H9 (cell line): ENCODE measurements at regions not wholly inside any gene's neighbourhood (a gene's known extent, or its start where the extent isn't known, plus 50 kb on each side); places are given as distances from the start of the nearest gene placed in this dataset.

Experiments
- DNase-seq: peaks from one replicate; pipeline ENCODE4 v3.0.0-alpha.2; 2017
- H2AFZ ChIP-seq: one replicate; pipeline ENCODE4 v1.6.1; 2013; ENCODE audit warnings: mild to moderate bottlenecking, low read length, control low read depth, moderate library complexity
- H2AK5ac ChIP-seq: 2 replicates; pipeline ENCODE4 v1.6.1; 2013; ENCODE audit warnings: low read length, control low read depth, mixed read lengths; ENCODE audit not compliant: insufficient read length
- H2BK120ac ChIP-seq: one replicate; pipeline ENCODE4 v1.6.1; 2013; ENCODE audit warnings: low read depth, mild to moderate bottlenecking, low read length, control low read depth, inconsistent platforms; ENCODE audit not compliant: poor library complexity, severe bottlenecking
- H2BK12ac ChIP-seq: 2 replicates; pipeline ENCODE4 v1.6.1; 2013; ENCODE audit warnings: low read length, control low read depth, mixed read lengths, low read depth; ENCODE audit not compliant: insufficient read length
- H2BK15ac ChIP-seq: 2 replicates; pipeline ENCODE4 v1.6.1; 2013; ENCODE audit warnings: low read depth, low read length, control low read depth
- H2BK20ac ChIP-seq: one replicate; pipeline ENCODE4 v1.6.1; 2013; ENCODE audit warnings: low read depth, mild to moderate bottlenecking, low read length, control low read depth, inconsistent platforms; ENCODE audit not compliant: poor library complexity, severe bottlenecking
- H2BK5ac ChIP-seq: 2 replicates; pipeline ENCODE4 v1.6.1; 2013; ENCODE audit warnings: low read length, control low read depth, mixed read lengths; ENCODE audit not compliant: insufficient read length
- H3K14ac ChIP-seq: 2 replicates; pipeline ENCODE4 v1.6.1; 2013; ENCODE audit warnings: low read length, control low read depth; ENCODE audit not compliant: insufficient read depth
- H3K18ac ChIP-seq: 2 replicates; pipeline ENCODE4 v1.6.1; 2013; ENCODE audit warnings: low read depth, mild to moderate bottlenecking, mixed read lengths, low read length, control low read depth; ENCODE audit not compliant: insufficient read length
- H3K23ac ChIP-seq: 2 replicates; pipeline ENCODE4 v1.6.1; 2013; ENCODE audit warnings: low read length, control low read depth, mixed read lengths, low read depth; ENCODE audit not compliant: insufficient read length
- H3K23me2 ChIP-seq: 2 replicates; pipeline ENCODE4 v1.6.1; 2013; ENCODE audit warnings: low read depth, mild to moderate bottlenecking, mixed read lengths, low read length, control low read depth; ENCODE audit not compliant: insufficient read length, poor library complexity, severe bottlenecking
- H3K27ac ChIP-seq: 2 replicates; pipeline ENCODE4 v1.5.1; 2013; ENCODE audit warnings: low read length, control low read depth, mixed read lengths, low read depth; ENCODE audit not compliant: insufficient read length
- H3K27me3 ChIP-seq: 2 replicates; pipeline ENCODE4 v1.6.1; 2013; ENCODE audit warnings: low read length, control low read depth, inconsistent platforms; ENCODE audit not compliant: insufficient read depth
- H3K4ac ChIP-seq: 2 replicates; pipeline ENCODE4 v1.6.1; 2013; ENCODE audit warnings: low read depth, mild to moderate bottlenecking, control low read depth, inconsistent platforms, low read length, moderate library complexity
- H3K4me1 ChIP-seq: 2 replicates; pipeline ENCODE4 v1.6.1; 2013; ENCODE audit warnings: low read length, control low read depth, inconsistent platforms; ENCODE audit not compliant: insufficient read depth
- H3K4me2 ChIP-seq: 2 replicates; pipeline ENCODE4 v1.6.1; 2013; ENCODE audit warnings: low read length, control low read depth, mixed read lengths; ENCODE audit not compliant: insufficient read length, insufficient read depth
- H3K56ac ChIP-seq: 2 replicates; pipeline ENCODE4 v1.6.1; 2013; ENCODE audit warnings: low read depth, mild to moderate bottlenecking, mixed read lengths, low read length, control low read depth; ENCODE audit not compliant: insufficient read length
- H3K79me1 ChIP-seq: 2 replicates; pipeline ENCODE4 v1.6.1; 2013; ENCODE audit warnings: low read depth, mild to moderate bottlenecking, moderate library complexity, low read length, control low read depth, inconsistent platforms; ENCODE audit not compliant: insufficient read depth, poor library complexity, severe bottlenecking
- H3K79me2 ChIP-seq: 2 replicates; pipeline ENCODE4 v1.6.1; 2013; ENCODE audit warnings: low read length, control low read depth, inconsistent platforms; ENCODE audit not compliant: insufficient read depth
- H3K9ac ChIP-seq: 2 replicates; pipeline ENCODE4 v1.6.1; 2013; ENCODE audit warnings: low read length, control low read depth, mixed read lengths; ENCODE audit not compliant: insufficient read length; ENCODE audit errors: extremely low read depth
- H3K9me3 ChIP-seq: one replicate; pipeline ENCODE4 v1.6.1; 2013; ENCODE audit warnings: low read depth, low read length, inconsistent platforms; ENCODE audit not compliant: control insufficient read depth
- H3T11ph ChIP-seq: one replicate; pipeline ENCODE4 v1.6.1; 2013; ENCODE audit warnings: mild to moderate bottlenecking, low read length, control low read depth, inconsistent platforms
- H4K20me1 ChIP-seq: one replicate; pipeline ENCODE4 v1.6.1; 2013; ENCODE audit not compliant: control insufficient read depth, insufficient read length, insufficient read depth
- H4K5ac ChIP-seq: 2 replicates; pipeline ENCODE4 v1.6.1; 2013; ENCODE audit warnings: low read depth, mild to moderate bottlenecking, mixed read lengths, low read length, control low read depth; ENCODE audit not compliant: insufficient read length
- H4K8ac ChIP-seq: replicated peaks from 2 replicates; pipeline ENCODE4 v1.6.1; 2013; ENCODE audit warnings: low read length, control low read depth, mixed read lengths, low read depth; ENCODE audit not compliant: insufficient read length
- H4K91ac ChIP-seq: 2 replicates; pipeline ENCODE4 v1.6.1; 2013; ENCODE audit warnings: low read depth, mild to moderate bottlenecking, moderate library complexity, mixed read lengths, low read length, control low read depth; ENCODE audit not compliant: insufficient read length
- H3K27ac Mint-ChIP-seq, 3 experiments: 2 replicates in 2 of 3; 3 replicates in 1 of 3; pipeline ENCODE4 v1.8.0; 2020 to 2021; ENCODE audit warnings: mixed read lengths in 3 of 3, mild to moderate bottlenecking in 1 of 3, moderate library complexity in 1 of 3
- H3K27me3 Mint-ChIP-seq: 2 replicates; pipeline ENCODE4 v1.8.0; 2021; ENCODE audit warnings: low read depth, mild to moderate bottlenecking, moderate library complexity, mixed read lengths
- H3K36me3 Mint-ChIP-seq, 3 experiments: 2 replicates in 2 of 3; 3 replicates in 1 of 3; pipeline ENCODE4 v1.8.0; 2020 to 2021; ENCODE audit warnings: low read depth in 3 of 3, mixed read lengths in 3 of 3; ENCODE audit not compliant: insufficient read depth in 1 of 3
- H3K4me1 Mint-ChIP-seq, 2 experiments: 2 replicates each; pipeline ENCODE4 v1.8.0; 2020; ENCODE audit warnings: mixed read lengths in 2 of 2
- H3K4me3 Mint-ChIP-seq, 2 experiments: 2 replicates in 1 of 2; 3 replicates in 1 of 2; pipeline ENCODE4 v1.8.0; 2020 to 2021; ENCODE audit warnings: mild to moderate bottlenecking in 2 of 2, mixed read lengths in 2 of 2, moderate library complexity in 1 of 2
- H3K9me3 Mint-ChIP-seq, 2 experiments: 2 replicates in 1 of 2; 3 replicates in 1 of 2; pipeline ENCODE4 v1.8.0; 2020; ENCODE audit warnings: mild to moderate bottlenecking in 2 of 2, mixed read lengths in 2 of 2, moderate library complexity in 1 of 2
- WGBS: extraction: QIAGEN DNeasy Blood & Tissue Kit; methylation state at CpG from one replicate; pipeline ENCODE4 v1.1.7; 2013; ENCODE audit warnings: missing lambda C conversion rate, low lambda C conversion rate, mixed read lengths; ENCODE audit not compliant: insufficient read length; ENCODE audit errors: extremely low coverage; 5-methylcytosine and 5-hydroxymethylcytosine counted together
- TF ChIP-seq, protein P1 (sequence below): fragments of 200-600 bp; sonication (generic); conservative IDR thresholded peaks from 3 replicates; pipeline ENCODE4 v1.8.0; 2021; ENCODE audit warnings: antibody characterized with exemption, mild to moderate bottlenecking

GRCh38 chr9:126033318-126033717, 286.1 kb downstream of the PBX3 start:
- Histone ChIP-seq H2AK5ac (no peak overlapping the region), H3K79me2 (no peaks in the 10 kb centered on the region), H3K4ac (no peak overlapping the region), H3K9ac (no peak overlapping the region), H2BK15ac (no peak overlapping the region), H3K14ac (no peak overlapping the region), H4K20me1 (no peaks in the 10 kb centered on the region), H3K27ac (no peak overlapping the region), H3K4me1 (no peaks in the 10 kb centered on the region), H3T11ph (no peak overlapping the region), H2BK5ac (no peak overlapping the region), H2BK12ac (no peak overlapping the region), H3K79me1 (no peaks in the 10 kb centered on the region), H4K8ac (no peak overlapping the region), H3K56ac (no peak overlapping the region), H3K23ac (no peak overlapping the region), H2BK20ac (no peak overlapping the region), H3K18ac (no peak overlapping the region), H3K4me2 (no peak overlapping the region), H4K91ac (no peak overlapping the region), H3K23me2 (no peaks in the 10 kb centered on the region), H3K9me3 (no peaks in the 10 kb centered on the region), H4K5ac (no peak overlapping the region), H2AFZ (no peak overlapping the region), H2BK120ac (no peak overlapping the region), H3K27me3 (no peaks in the 10 kb centered on the region)
- Mint-ChIP-seq H3K27ac (peak overlapping the region in 1 of 3 experiments; percentile 63; a peak in 2 of 7 replicates), H3K4me1 (peaks cover 0 to 4% of the 10 kb centered on the region in 2 experiments; a peak in 1 of 4 replicates), H3K27me3 (no peaks in the 10 kb centered on the region; the same call in 1 of the 2 replicates), H3K9me3 (no peaks in the 10 kb centered on the region), H3K36me3 (no peaks in the 10 kb centered on the region; a peak in 1 of 7 replicates), H3K4me3 (no peak overlapping the region)
- no peak for DNase-seq
- WGBS: no CpG with 5 or more reads among the region's 6 CpGs
- TF ChIP-seq, protein P1, sequence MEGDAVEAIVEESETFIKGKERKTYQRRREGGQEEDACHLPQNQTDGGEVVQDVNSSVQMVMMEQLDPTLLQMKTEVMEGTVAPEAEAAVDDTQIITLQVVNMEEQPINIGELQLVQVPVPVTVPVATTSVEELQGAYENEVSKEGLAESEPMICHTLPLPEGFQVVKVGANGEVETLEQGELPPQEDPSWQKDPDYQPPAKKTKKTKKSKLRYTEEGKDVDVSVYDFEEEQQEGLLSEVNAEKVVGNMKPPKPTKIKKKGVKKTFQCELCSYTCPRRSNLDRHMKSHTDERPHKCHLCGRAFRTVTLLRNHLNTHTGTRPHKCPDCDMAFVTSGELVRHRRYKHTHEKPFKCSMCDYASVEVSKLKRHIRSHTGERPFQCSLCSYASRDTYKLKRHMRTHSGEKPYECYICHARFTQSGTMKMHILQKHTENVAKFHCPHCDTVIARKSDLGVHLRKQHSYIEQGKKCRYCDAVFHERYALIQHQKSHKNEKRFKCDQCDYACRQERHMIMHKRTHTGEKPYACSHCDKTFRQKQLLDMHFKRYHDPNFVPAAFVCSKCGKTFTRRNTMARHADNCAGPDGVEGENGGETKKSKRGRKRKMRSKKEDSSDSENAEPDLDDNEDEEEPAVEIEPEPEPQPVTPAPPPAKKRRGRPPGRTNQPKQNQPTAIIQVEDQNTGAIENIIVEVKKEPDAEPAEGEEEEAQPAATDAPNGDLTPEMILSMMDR: no peak
